HCEC 1CT (cell line): ENCODE measurements at regions not wholly inside any gene's neighbourhood (a gene's known extent, or its start where the extent isn't known, plus 50 kb on each side); places are given as distances from the start of the nearest gene placed in this dataset.

ENCODE experiments used
- DNase-seq: peaks from one replicate; pipeline ENCODE4 v3.0.0-alpha.2; 2017

DNA sequence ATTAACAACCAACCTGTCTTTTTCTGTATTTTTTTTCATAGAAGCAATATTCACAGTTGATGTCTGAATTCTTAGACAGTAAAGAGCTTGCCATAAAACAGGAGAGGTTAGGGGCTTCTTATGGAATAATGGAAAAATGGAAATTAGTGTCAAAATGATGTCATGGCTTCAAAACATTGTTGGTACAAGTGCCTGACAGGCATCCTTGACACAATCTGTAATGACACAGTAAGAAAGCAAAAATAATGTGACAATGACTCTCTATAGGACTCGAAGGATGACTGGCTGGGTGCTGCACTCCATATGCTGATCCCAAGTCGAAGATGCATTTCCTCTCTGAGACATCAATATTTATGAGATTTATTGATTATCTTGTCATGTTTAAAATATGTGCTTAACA, 205.3 kb upstream of the DACH1 start:
- DNase-seq, result no peak

DNA sequence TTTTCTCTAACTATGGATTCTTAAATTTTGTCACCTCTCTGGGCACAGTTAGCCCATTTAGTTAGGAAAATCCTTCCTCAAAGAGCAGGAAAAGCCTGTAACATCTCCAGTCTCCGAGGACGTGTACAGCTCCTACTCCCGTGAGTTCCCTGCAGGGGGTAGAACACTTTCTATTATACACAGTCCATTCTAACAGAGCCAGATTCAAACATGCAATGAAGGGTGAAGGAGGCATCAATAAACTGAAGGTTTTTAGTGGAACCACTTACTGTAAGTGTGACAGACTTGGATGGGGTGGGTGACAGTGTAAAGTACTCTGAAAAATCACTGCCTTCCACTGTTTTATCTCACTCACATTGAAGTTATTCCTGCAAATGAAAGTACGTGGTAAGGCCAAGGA, 204.7 kb upstream of the DACH1 start:
- DNase-seq, result no peak

DNA sequence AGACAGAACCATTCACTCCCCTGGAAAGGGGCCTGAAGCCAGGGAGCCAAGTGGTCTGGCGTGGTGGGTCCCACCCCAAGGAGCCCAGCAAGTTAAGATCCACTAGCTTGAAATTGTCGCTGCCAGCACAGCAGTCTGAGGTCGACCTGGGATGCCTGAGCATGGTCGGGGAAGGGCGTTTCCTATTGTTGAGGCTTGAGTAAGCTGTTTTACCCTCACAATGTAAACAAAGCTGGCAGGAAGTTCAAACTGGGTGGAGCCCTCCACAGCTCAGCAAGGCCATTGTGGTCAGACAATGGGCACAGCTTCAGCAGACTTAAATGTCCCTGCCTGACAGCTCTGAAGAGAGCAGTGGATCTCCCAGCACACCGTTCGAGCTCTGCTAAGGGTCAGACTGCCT, 195.6 kb upstream of the DACH1 start:
- no peak for DNase-seq

DNA sequence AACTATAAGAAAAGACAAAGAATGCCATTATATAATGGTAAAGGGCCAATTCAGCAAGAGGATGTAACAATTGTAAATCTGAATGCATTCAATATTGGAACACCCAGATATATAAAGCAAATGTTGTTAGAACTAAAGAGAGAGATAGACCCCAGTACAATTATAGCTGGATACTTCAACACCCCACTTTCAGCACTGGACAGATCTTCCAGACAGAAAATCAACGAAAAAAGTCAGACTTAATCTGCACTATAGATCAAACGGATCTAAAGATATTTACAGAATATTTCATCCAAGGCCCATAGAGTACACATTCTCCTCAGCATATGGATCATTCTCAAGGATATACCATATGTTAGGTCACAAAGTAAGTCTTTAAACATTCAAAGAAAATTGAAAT, 194.6 kb upstream of the DACH1 start:
- no peak for DNase-seq

GRCh38 chr13:72050251-72050650, 183.2 kb upstream of the DACH1 start:
- DNase-seq, result no peak

- no peak for DNase-seq
Observed at GRCh38 chr13:72043366-72043765, 176.4 kb upstream of the DACH1 start.

DNA sequence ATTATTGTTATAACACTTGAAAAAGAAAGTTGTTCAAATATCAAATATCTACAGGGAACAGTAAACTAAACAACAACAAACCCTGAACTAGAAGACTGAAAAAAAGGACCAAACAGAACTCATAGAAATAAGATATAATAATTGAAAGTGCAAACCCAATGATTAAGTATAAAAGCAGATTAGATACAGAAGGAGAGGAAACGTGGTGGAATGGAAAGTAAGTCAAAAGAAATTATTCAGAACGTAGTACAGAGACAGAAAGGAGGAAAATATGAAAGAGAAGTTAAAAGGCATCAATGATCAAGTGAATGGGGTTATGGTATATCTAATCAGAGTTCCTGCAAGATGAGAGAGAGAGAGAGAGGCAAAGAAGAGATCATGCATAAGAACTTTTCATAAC, 174.2 kb upstream of the DACH1 start:
- no peak for DNase-seq

GRCh38 chr13:72039126-72039525, 172.1 kb upstream of the DACH1 start:
- no peak for DNase-seq

DNA sequence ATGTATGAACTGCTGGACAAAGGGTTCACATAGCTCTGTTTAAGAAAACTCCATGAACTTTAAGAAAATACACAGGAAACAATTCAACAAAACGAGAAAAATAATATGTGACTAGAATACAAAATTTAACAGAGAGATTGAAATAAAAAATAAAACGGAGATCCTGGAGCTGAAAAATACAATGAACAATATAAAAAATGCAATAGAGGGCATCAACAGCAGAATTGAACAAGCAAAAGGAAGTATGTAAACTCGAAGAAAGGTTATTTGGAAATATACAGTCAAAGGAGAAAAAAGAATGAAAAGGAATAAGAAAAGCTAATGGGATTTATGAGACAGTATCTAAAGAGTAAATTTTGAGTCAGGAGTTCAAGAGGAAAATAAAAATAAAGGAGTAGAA, 163.0 kb upstream of the DACH1 start:
- no peak for DNase-seq

DNA sequence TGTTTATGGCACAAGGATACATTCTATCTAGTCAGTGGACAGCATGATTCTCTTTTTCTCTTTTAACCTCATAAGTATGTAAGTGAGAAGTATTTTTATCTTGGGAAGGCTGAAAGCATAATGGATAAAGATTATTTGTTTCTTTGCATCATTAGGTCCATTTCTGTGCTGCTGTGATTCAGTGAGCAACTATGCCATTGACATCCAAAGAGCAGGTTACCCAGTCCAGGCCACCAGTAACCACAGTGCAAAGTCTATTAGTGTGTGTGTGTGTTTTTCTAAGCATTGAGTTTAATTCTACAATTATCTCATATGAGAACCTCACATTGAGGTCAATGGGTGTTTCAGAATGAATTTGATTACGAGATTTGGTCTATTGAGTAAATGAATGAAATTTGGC, 158.8 kb upstream of the DACH1 start:
- DNase-seq, result no peak

DNA sequence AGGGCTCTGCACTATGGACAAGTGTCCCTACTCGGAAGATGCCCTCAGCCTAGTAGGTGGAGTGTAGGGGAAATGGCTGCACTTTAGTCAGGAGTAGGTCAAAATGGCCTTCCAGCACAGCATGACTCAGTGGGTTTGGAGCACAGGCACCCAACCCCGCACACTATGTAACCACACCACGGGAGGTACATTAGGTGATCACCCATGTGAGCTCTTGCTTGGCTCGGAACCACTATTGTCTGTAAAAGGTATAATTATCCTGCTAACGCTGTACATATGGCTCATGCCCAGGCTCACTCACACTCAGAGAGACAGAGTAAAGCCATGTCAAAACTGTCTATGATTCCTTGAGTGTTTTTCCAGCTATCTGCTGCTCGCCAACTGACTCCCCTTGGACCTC, 156.9 kb upstream of the DACH1 start:
- no peak for DNase-seq

- no peak for DNase-seq
Observed at GRCh38 chr13:72005455-72005854, 138.5 kb upstream of the DACH1 start.

DNA sequence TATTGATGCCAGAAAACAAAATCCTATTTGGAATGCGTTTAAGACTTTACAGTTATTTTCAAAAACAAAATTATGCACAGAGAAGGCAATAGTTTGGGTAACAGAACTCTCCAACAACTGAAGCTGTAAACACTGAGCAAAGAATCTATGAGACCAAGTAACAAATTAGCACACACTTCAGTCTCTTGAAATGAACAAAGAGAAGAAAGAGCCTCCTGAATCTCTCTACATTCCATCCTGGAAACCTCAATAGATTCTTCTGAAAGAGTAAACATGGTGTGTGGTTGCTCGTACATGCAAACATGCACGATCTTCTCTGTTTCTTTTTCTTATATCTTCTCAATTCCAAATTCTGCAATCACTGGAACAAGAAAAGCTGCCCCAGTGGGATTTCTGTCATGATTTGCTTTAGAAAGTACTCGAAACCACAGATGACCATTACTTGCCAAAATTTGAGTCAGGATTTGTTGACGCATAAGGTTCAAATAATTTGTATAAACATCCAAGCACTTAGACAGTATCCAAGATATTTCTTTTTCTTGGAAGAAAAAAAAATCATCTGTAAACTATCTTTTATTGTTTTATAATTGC, 137.9 kb upstream of the DACH1 start:
- no peak for DNase-seq

DNA sequence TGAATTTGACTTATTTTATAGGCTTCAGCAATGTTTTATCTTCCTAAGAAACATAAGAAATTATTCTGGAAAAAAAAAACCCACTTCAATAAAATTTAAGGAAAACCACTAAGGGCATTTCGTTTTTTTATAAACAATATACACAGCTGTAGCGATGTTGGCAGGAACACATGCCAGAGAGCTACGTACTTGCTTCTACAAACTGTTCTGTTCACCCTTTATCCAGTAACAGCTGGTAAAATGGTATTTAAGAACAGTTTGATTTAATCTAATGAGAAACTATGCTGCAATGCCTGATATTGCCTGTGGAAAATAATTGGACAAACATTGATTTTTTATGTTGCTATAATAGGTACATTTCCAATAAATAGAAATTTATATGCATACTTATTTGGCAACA, 137.2 kb upstream of the DACH1 start:
- DNase-seq, result no peak

GRCh38 chr13:71998223-71998622, 131.2 kb upstream of the DACH1 start:
- DNase-seq, result no peak

DNA sequence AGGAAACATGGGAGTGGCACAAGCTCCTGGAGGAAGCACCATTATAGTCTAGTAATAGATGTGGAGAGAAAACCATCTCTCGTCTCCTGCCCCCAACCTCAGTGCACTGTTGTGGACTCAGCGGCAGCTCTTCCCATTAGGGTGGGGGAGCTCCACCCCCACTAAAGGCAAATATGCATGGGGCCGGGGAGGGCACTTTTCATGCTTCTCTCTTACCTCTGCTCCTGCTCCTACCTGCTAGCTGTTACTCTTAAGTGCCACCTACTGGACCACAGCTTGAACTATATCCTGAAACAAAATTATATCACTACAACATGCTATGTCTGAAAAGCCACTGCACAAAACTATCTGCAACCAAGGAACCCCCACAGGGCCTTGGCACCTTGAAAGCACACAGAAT, 112.6 kb upstream of the DACH1 start:
- DNase-seq, result no peak

DNA sequence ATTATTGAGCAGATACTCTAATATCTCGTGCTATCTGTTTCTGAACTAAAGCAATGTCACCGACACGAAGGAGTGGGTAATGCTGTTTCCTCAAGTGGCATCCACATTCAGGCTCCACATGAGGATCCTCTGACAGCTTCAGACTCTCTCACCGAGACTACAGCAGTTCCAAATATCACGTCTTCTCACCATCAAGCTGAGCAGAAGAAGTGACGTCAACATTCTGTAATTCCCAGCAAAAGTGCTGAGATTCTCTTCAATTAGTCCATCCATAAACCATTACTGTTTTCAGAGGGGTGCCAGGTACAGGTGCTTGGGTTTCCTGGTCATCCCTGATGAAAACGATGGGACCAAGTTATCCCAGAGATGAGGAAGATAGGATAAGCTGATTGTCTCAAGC, 110.0 kb upstream of the DACH1 start:
- DNase-seq, result no peak

GRCh38 chr13:71967990-71968389, 101.0 kb upstream of the DACH1 start:
- no peak for DNase-seq

GRCh38 chr13:71964491-71965100, 97.6 kb upstream of the DACH1 start:
- DNase-seq, result no peak

- DNase-seq, result no peak
Observed at GRCh38 chr13:71962735-71963134, 95.7 kb upstream of the DACH1 start.

- no peak for DNase-seq
Observed at GRCh38 chr13:71962126-71962525, 95.1 kb upstream of the DACH1 start.

DNA sequence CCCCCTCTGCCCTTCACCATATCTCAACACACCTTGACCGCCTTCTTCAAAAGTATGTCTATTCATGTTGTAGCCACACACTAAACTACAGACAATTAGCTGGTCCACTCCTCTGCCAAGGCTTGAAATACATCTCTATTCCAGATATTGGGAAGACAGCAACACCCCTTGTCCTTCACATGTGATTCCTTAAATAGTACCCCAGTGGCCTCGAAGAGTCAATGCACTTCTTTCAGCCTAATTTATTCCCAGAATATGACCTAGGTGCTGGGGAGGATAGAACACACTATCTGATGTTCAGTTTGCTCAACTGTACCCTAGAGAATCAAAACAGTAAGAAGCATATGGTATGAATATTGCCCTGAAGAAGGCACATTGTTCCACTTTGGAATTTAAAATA, 82.4 kb upstream of the DACH1 start:
- DNase-seq, result no peak

DNA sequence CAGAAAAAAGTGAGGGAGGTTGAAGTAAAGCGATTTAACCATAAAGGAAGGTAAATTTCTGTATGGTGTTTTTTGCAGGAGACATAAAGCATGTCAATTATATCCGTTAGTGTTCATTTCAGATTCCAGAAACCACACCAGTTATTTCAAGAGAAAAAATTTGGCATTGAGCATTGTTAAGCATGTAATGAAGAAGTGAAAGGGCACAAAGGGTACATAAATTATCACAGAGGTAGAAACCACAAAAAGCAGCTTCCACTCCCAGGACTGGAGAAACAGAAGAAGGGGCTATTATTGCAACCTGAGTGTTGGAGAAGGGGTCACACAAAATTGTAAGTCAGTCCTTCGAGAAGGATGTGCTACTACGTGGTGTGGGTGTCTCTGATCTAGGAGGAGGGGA, 72.2 kb upstream of the DACH1 start:
- DNase-seq, result no peak

GRCh38 chr13:71935166-71935840, 68.3 kb upstream of the DACH1 start:
- DNase-seq, result no peak

DNA sequence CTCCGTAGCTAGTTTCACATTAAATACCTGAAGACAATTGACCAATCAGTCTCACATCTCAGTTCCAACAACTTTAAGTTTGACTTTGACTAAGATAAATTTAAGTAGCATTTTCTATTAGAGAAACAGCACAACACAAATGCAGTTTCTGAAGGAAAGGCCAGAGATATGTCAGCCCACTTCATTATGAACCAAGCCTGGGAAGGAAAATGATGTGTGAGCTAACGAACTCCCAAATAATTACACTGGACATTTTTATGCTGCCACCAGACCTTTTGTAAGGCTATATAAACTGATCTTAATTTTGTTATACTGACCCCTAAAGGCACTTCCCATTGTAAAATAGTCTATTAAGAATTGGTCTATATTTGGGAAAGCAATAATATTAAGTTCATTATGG, 57.9 kb upstream of the DACH1 start:
- DNase-seq, result no peak
